ENCODE measurements at regions not wholly inside any gene's neighbourhood (a gene's known extent, or its start where the extent isn't known, plus 50 kb on each side); places are given as distances from the start of the nearest gene placed in this dataset.

- TF ChIP-seq, protein P1, sequence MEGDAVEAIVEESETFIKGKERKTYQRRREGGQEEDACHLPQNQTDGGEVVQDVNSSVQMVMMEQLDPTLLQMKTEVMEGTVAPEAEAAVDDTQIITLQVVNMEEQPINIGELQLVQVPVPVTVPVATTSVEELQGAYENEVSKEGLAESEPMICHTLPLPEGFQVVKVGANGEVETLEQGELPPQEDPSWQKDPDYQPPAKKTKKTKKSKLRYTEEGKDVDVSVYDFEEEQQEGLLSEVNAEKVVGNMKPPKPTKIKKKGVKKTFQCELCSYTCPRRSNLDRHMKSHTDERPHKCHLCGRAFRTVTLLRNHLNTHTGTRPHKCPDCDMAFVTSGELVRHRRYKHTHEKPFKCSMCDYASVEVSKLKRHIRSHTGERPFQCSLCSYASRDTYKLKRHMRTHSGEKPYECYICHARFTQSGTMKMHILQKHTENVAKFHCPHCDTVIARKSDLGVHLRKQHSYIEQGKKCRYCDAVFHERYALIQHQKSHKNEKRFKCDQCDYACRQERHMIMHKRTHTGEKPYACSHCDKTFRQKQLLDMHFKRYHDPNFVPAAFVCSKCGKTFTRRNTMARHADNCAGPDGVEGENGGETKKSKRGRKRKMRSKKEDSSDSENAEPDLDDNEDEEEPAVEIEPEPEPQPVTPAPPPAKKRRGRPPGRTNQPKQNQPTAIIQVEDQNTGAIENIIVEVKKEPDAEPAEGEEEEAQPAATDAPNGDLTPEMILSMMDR (conservative IDR thresholded peaks at IDR 0.05; ENCODE audit: low read depth, low read length), result no peak
- TF ChIP-seq EZH2phosphoT487 (IDR thresholded peaks at IDR 0.05; ENCODE audit: borderline replicate concordance, low read length), result no peak
Measured at GRCh38 chr1:224564454-224565084, 51.5 kb upstream of the CNIH3 start.

Data from PC-3 (cell line).